Lower lobe of right lung (tissue), 2 donors: ENCODE measurements at regions not wholly inside any gene's neighbourhood (a gene's known extent, or its start where the extent isn't known, plus 50 kb on each side); places are given as distances from the start of the nearest gene placed in this dataset.

Experiments used
- ATAC-seq, 2 donors: fragments of 200-7000 bp; cut with Tn5 transposase; one replicate each; pipeline ENCODE4 v1.9.1; 2020 to 2022; ENCODE audit warnings: mild to moderate bottlenecking in 2 of 2, moderate library complexity in 2 of 2
- DNase-seq: peaks from one replicate; pipeline ENCODE4 v3.0.0-alpha.2; 2020
- H3K27ac ChIP-seq: fragments of 200-600 bp; one replicate; pipeline ENCODE4 v1.8.0; 2022
- H3K27me3 ChIP-seq: fragments of 200-600 bp; one replicate; pipeline ENCODE4 v1.8.0; 2022; ENCODE audit warnings: low read depth
- H3K36me3 ChIP-seq: fragments of 200-600 bp; one replicate; pipeline ENCODE4 v1.8.0; 2022; ENCODE audit warnings: mild to moderate bottlenecking
- H3K4me1 ChIP-seq: fragments of 200-600 bp; one replicate; pipeline ENCODE4 v1.8.0; 2022
- H3K4me3 ChIP-seq: fragments of 200-600 bp; one replicate; pipeline ENCODE4 v1.8.0; 2022; ENCODE audit warnings: mild to moderate bottlenecking
- H3K9me3 ChIP-seq: fragments of 200-600 bp; one replicate; pipeline ENCODE4 v1.8.0; 2022
- intact Hi-C: fragments of 100-400 bp; cut with DNase I; formaldehyde crosslinking; loops from one replicate; pipeline ENCODE4 v1.11.0; 2022
- TF ChIP-seq, protein P1 (sequence below): fragments of 200-600 bp; IDR thresholded peaks from one replicate; pipeline ENCODE4 v1.8.0; 2022; ENCODE audit warnings: antibody characterized with exemption, mild to moderate bottlenecking
- donor health status: DM: no; HTN: yes; CAD: no; lungs with severe emphysema.

DNA sequence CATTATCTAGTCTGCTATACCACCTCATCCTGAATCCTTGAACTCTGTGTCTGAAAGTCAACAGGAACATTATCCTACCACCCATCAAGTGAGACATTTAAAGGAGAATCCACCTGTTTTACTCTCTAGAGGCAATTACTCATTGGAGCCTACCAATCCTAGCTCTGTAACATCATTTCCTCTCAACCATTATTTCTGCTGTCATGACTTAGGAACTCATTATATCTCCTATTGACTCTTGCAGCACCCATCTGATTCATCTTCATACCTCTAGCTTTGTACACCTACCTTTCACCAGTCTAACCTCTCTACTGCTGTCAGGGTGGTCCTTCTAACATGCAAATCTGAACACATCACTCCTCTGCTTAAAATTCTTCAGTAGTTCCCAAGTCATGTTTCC, 481.5 kb downstream of the NFIB start:
- H3K4me1 ChIP-seq = no peaks in the 10 kb centered on the region
- no peaks in the 10 kb centered on the region for H3K36me3 ChIP-seq
- peaks cover 11% of the 10 kb centered on the region for H3K9me3 ChIP-seq
- TF ChIP-seq, protein P1, sequence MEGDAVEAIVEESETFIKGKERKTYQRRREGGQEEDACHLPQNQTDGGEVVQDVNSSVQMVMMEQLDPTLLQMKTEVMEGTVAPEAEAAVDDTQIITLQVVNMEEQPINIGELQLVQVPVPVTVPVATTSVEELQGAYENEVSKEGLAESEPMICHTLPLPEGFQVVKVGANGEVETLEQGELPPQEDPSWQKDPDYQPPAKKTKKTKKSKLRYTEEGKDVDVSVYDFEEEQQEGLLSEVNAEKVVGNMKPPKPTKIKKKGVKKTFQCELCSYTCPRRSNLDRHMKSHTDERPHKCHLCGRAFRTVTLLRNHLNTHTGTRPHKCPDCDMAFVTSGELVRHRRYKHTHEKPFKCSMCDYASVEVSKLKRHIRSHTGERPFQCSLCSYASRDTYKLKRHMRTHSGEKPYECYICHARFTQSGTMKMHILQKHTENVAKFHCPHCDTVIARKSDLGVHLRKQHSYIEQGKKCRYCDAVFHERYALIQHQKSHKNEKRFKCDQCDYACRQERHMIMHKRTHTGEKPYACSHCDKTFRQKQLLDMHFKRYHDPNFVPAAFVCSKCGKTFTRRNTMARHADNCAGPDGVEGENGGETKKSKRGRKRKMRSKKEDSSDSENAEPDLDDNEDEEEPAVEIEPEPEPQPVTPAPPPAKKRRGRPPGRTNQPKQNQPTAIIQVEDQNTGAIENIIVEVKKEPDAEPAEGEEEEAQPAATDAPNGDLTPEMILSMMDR = no peak
- intact Hi-C loops = no loop called here
- no peak overlapping the region for H3K27ac ChIP-seq
- DNase-seq (no peak), ATAC-seq (no peak)
- H3K27me3 ChIP-seq = no peaks in the 10 kb centered on the region
- H3K4me3 ChIP-seq = no peak overlapping the region

DNA sequence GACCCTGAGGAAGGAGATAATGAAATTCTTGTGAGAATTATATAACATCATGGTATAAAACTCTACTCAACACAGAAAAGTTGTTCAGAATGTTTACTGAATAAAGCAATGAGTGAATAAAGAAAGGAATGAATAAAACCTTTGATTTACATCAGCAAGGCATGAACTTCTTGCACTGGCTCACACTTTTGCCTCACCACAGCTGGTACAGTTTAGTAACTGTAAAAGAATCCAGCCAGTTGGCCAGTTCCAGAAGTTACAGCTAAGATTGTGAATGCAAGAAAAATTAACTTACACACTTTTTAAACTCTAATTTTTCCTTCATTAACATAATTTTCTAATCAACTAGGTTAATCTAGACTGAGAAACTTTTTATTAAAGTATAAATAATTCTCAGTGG, 490.9 kb downstream of the NFIB start:
- intact Hi-C loops = no loop called here
- DNase-seq (no peak), ATAC-seq (no peak)
- Histone ChIP-seq H3K9me3 (no peaks in the 10 kb centered on the region), H3K36me3 (no peaks in the 10 kb centered on the region), H3K4me1 (no peaks in the 10 kb centered on the region), H3K27me3 (no peaks in the 10 kb centered on the region), H3K4me3 (no peak overlapping the region), H3K27ac (no peak overlapping the region)
- TF ChIP-seq, protein P1 = no peak

DNA sequence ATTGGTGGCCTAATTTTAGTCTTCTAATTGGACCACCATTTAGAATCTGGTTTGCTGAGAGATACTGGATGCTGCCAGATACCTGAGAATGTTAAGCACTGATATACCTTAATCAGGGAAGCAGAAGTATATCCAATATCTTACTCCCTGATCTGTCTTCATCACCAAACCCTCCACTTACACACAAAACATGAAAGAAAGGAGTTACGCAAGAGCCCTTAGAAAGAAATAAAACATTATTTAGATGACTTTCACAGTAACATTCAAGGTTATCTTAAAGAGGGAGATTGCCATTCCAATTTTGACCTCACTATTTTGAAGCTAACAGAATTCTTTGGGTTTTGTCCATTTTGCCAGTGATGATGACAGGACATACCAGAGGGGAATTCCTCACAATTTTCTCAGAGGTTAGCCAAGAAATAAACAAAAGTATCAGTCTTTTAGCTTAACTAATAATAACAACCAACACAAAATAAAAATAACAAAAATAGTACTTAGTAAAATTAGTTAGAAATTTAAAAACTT, 496.1 kb downstream of the NFIB start:
- Histone ChIP-seq H3K27ac (no peak overlapping the region), H3K27me3 (no peaks in the 10 kb centered on the region), H3K9me3 (no peaks in the 10 kb centered on the region), H3K4me3 (no peak overlapping the region), H3K36me3 (no peaks in the 10 kb centered on the region), H3K4me1 (no peaks in the 10 kb centered on the region)
- ATAC-seq = no peak
- intact Hi-C loops = no loop called here
- DNase-seq = no peak
- TF ChIP-seq, protein P1 = no peak

DNA sequence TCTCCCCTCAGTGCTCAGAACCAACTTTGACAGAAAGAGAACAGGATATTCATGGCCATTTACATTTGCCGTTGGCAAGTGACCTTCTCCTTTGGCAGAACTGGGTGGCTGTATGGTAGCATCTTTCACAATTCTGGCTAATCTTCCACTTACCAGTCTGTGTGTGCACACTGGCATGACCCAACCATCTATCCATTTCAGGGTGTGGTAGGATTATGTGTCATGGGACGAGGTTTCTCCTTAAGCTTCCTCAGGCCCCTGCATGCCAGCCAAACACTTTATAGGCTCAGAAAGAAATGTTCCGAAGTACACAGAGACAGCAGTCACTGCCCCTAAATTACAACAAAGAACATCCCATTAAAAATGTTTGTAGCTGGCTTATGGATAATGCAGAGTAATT, 497.1 kb downstream of the NFIB start:
- H3K27ac ChIP-seq = no peak overlapping the region
- TF ChIP-seq, protein P1 = no peak
- no peaks in the 10 kb centered on the region for H3K27me3 ChIP-seq
- intact Hi-C loops = no loop called here
- no peaks in the 10 kb centered on the region for H3K9me3 ChIP-seq
- H3K4me1 ChIP-seq = no peaks in the 10 kb centered on the region
- no peak overlapping the region for H3K4me3 ChIP-seq
- H3K36me3 ChIP-seq = no peaks in the 10 kb centered on the region
- ATAC-seq (no peak), DNase-seq (no peak)

DNA sequence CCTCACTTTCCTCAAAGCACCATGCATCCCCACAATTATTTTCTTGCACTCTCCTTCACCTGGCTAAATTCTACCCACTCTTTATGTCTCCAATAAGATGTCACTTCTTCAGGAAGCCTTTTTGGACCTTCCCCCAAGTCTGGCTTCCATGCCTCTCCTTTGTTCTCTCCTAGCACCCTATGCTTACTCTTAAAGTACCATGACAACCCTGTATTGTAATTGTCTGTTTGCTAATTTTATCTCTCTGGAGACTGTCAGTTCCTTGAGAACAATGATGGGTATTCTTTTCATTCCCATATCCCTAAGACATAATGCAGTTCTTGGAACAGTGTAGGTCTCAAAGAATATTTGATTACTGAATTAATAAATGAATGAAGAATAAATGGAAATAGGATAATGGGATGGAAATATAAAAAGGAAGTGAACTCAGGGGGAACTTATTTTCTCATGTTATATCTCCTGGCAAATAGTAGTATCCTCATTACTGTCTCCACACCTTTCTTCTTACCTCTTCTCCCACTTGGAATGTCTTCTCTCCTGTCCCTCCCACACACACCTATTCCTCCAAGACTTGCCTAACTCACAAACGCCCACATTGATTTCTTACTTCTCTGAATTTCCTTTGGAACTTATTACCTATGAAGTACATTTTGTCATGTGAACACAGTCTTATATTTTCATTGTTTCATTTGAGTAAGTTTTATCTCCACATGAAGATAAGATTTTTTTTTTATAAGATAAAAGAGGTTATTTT, 499.1 kb downstream of the NFIB start:
- Histone ChIP-seq H3K27ac (no peak overlapping the region), H3K36me3 (no peaks in the 10 kb centered on the region), H3K9me3 (no peaks in the 10 kb centered on the region), H3K4me3 (no peak overlapping the region), H3K27me3 (no peaks in the 10 kb centered on the region), H3K4me1 (no peaks in the 10 kb centered on the region)
- no peak for ATAC-seq
- intact Hi-C loops = no loop called here
- TF ChIP-seq, protein P1 = no peak
- no peak for DNase-seq
